ENCODE measurements at regions not wholly inside any gene's neighbourhood (a gene's known extent, or its start where the extent isn't known, plus 50 kb on each side); places are given as distances from the start of the nearest gene placed in this dataset.

DNA sequence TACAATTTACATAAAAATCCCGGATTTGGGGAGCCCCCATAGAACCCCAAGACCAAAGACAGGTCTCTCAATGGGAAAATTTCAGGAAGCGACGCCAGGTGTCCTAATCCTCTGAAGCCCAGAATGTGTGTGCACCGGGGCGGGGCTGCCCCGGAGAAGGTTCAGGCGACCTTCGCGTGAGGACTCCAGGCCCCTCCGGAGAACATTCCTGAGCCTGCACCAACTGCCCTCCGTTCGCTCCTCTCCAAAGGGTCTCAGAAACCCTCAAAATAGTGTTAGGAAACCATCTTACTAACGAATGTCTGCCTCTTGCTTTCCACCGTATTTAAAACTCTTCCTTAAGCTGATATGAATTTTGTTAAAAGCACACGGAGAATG, 78.5 kb upstream of the INSIG1 start:
- TF ChIP-seq EZH2 (IDR thresholded peaks at IDR 0.05; ENCODE audit: insufficient read depth, poor library complexity, severe bottlenecking) (no peak), EZH2phosphoT487 (IDR thresholded peaks at IDR 0.05; ENCODE audit: insufficient read depth, low read depth) (no peak)
- Histone ChIP-seq H3K36me3 (ENCODE audit: low read depth) (no peaks in the 10 kb centered on the region), H3K27ac (no peak overlapping the region)

DNA sequence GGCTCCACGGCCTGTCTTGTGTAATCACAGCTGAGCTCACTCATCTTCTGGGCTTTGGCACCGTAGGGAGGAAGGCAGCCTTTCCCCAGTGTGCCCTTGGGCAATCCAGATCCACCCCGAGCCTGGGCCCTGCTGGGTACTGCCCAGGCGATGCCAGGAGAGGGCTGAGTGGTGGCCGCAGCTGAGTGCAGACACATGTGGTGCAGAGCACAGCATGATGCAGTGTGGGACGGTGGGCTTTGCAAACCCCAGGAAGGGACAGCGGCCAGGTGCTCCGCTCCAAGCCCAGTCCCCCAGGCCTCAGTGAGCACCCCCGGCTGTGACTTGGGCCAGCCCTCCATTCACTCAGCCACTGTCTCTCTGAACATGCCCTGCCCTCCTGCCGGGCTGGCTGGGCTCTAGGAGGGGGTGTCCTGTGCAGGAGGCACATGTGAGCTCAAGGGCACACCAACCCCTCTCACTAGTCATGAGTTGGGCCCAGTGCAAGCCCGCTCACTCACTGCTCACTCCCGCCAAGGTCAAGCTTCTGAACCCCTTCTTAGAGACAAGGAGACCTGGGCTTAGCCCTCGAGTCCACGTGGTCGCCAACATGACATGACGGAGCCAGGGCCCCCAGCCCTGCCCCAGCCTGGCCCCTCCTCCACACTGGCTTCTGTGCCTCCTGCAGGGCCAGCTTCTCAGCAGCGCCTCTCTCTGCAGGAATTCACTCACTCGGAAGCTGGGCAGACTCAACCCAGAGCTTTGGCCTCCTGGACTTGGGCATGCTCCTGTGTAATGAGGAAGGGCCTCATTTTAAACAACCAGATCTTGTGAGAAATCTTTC, 77.5 kb upstream of the INSIG1 start:
- H3K27ac ChIP-seq = no peak overlapping the region
- H3K4me2 ChIP-seq (ENCODE audit: unreplicated experiment) = no peak overlapping the region
- H3K9me2 ChIP-seq (ENCODE audit: insufficient read depth) = no peaks in the 10 kb centered on the region
- peak; percentile 65 for DNase-seq
- no peaks in the 10 kb centered on the region for H3K9me3 ChIP-seq (ENCODE audit: low read depth)
- H3K36me3 ChIP-seq (ENCODE audit: low read depth) = no peaks in the 10 kb centered on the region
- no peak overlapping the region for H3K4me3 ChIP-seq
- no peak overlapping the region for H3K9ac ChIP-seq
- no peak overlapping the region for H2AFZ ChIP-seq
- 83 to 88% methylated on average over 15 to 18 of the region's 18 CpGs for WGBS, 2 experiments (ENCODE audit: low coverage in 1 of 2, low lambda C conversion rate in 2 of 2, missing lambda C conversion rate in 2 of 2)
- H3K27me3 ChIP-seq (replicated peaks; ENCODE audit: insufficient read depth) = no peaks in the 10 kb centered on the region
- no peaks in the 10 kb centered on the region; the same call in 1 of the 2 replicates for H3K79me2 ChIP-seq (ENCODE audit: insufficient read depth)
- in situ Hi-C loops (cut with MboI) = no loop called here
- peaks cover 9% of the 10 kb centered on the region; the same call in 1 of the 2 replicates for H3K4me1 ChIP-seq (ENCODE audit: insufficient read depth)
- TF ChIP-seq EZH2phosphoT487 (IDR thresholded peaks at IDR 0.05; ENCODE audit: insufficient read depth, low read depth) (no peak), EZH2 (IDR thresholded peaks at IDR 0.05; ENCODE audit: insufficient read depth, poor library complexity, severe bottlenecking) (no peak)
- H3F3A ChIP-seq (ENCODE audit: insufficient read depth) = no peaks in the 10 kb centered on the region; the same call in 1 of the 2 replicates
- no peaks in the 10 kb centered on the region for H4K20me1 ChIP-seq (ENCODE audit: insufficient read depth)

More for the DNA sequence above, 78.5 kb upstream of the INSIG1 start:
- no peak overlapping the region for H3K4me3 ChIP-seq
- H3K79me2 ChIP-seq (ENCODE audit: insufficient read depth) = no peaks in the 10 kb centered on the region; the same call in 1 of the 2 replicates
- H4K20me1 ChIP-seq (ENCODE audit: insufficient read depth) = no peaks in the 10 kb centered on the region
- H3K9me2 ChIP-seq (ENCODE audit: insufficient read depth) = no peaks in the 10 kb centered on the region
- DNase-seq = no peak
- in situ Hi-C loops (cut with MboI) = no loop called here
- H3K4me1 ChIP-seq (ENCODE audit: insufficient read depth) = peaks cover 15% of the 10 kb centered on the region
- no peaks in the 10 kb centered on the region; the same call in 1 of the 2 replicates for H3F3A ChIP-seq (ENCODE audit: insufficient read depth)
- H3K4me2 ChIP-seq (ENCODE audit: unreplicated experiment) = no peak overlapping the region
- no peaks in the 10 kb centered on the region for H3K9me3 ChIP-seq (ENCODE audit: low read depth)
- no peaks in the 10 kb centered on the region for H3K27me3 ChIP-seq (replicated peaks; ENCODE audit: insufficient read depth)
- 92 to 93% methylated on average over 14 to 15 of the region's 15 CpGs for WGBS, 2 experiments (ENCODE audit: low coverage in 1 of 2, low lambda C conversion rate in 2 of 2, missing lambda C conversion rate in 2 of 2)
- no peak overlapping the region for H2AFZ ChIP-seq
- no peak overlapping the region for H3K9ac ChIP-seq

- H3K27me3 ChIP-seq (replicated peaks; ENCODE audit: insufficient read depth) = no peaks in the 10 kb centered on the region
- no peak overlapping the region for H3K9ac ChIP-seq
- WGBS, 2 experiments (ENCODE audit: low coverage in 1 of 2, low lambda C conversion rate in 2 of 2, missing lambda C conversion rate in 2 of 2) = 93 to 94% methylated on average over 5 of the region's 5 CpGs
- TF ChIP-seq EZH2phosphoT487 (IDR thresholded peaks at IDR 0.05; ENCODE audit: insufficient read depth, low read depth) = no peak
- no peak for TF ChIP-seq EZH2 (IDR thresholded peaks at IDR 0.05; ENCODE audit: insufficient read depth, poor library complexity, severe bottlenecking)
- H3K9me2 ChIP-seq (ENCODE audit: insufficient read depth) = no peaks in the 10 kb centered on the region
- no peak overlapping the region for H2AFZ ChIP-seq
- no peaks in the 10 kb centered on the region for H4K20me1 ChIP-seq (ENCODE audit: insufficient read depth)
- no peak overlapping the region for H3K27ac ChIP-seq
- H3K9me3 ChIP-seq (ENCODE audit: low read depth) = no peaks in the 10 kb centered on the region
- H3K36me3 ChIP-seq (ENCODE audit: low read depth) = no peaks in the 10 kb centered on the region
- H3K4me2 ChIP-seq (ENCODE audit: unreplicated experiment) = no peak overlapping the region
- H3F3A ChIP-seq (ENCODE audit: insufficient read depth) = no peaks in the 10 kb centered on the region; the same call in 1 of the 2 replicates
- H3K4me1 ChIP-seq (ENCODE audit: insufficient read depth) = 0 out of 2 replicates have a peak, but pooled peaks cover 8% of the 10 kb centered on the region
- H3K4me3 ChIP-seq = no peak overlapping the region
- in situ Hi-C loops (cut with MboI) = no loop called here
- H3K79me2 ChIP-seq (ENCODE audit: insufficient read depth) = no peaks in the 10 kb centered on the region; the same call in 1 of the 2 replicates
- no peak for DNase-seq
Observed at GRCh38 chr7:155220903-155221302, 76.8 kb upstream of the INSIG1 start.

GRCh38 chr7:155221547-155221946, 76.1 kb upstream of the INSIG1 start:
- H3F3A ChIP-seq (ENCODE audit: insufficient read depth) = no peaks in the 10 kb centered on the region; the same call in 1 of the 2 replicates
- no peak overlapping the region for H2AFZ ChIP-seq
- no peaks in the 10 kb centered on the region for H3K27me3 ChIP-seq (replicated peaks; ENCODE audit: insufficient read depth)
- TF ChIP-seq EZH2phosphoT487 (IDR thresholded peaks at IDR 0.05; ENCODE audit: insufficient read depth, low read depth) = no peak
- TF ChIP-seq EZH2 (IDR thresholded peaks at IDR 0.05; ENCODE audit: insufficient read depth, poor library complexity, severe bottlenecking) = no peak
- H3K4me2 ChIP-seq (ENCODE audit: unreplicated experiment) = no peak overlapping the region
- in situ Hi-C loops (cut with MboI) = no loop called here
- no peak overlapping the region for H3K4me3 ChIP-seq
- 0 out of 2 replicates have a peak, but pooled peaks cover 8% of the 10 kb centered on the region for H3K4me1 ChIP-seq (ENCODE audit: insufficient read depth)
- no peaks in the 10 kb centered on the region for H4K20me1 ChIP-seq (ENCODE audit: insufficient read depth)
- no peak for DNase-seq
- no peaks in the 10 kb centered on the region for H3K9me2 ChIP-seq (ENCODE audit: insufficient read depth)
- no peak overlapping the region for H3K27ac ChIP-seq
- no peaks in the 10 kb centered on the region for H3K9me3 ChIP-seq (ENCODE audit: low read depth)
- no peaks in the 10 kb centered on the region for H3K36me3 ChIP-seq (ENCODE audit: low read depth)
- no peak overlapping the region for H3K9ac ChIP-seq
- WGBS, 2 experiments (ENCODE audit: low coverage in 1 of 2, low lambda C conversion rate in 2 of 2, missing lambda C conversion rate in 2 of 2) = 87 to 94% methylated on average over 4 of the region's 4 CpGs
- H3K79me2 ChIP-seq (ENCODE audit: insufficient read depth) = no peaks in the 10 kb centered on the region

Data from GM23248 (cell line).